SK-N-SH treated with all-trans-retinoic acid at 6 μM for 48 hours (cell line): ENCODE measurements at regions not wholly inside any gene's neighbourhood (a gene's known extent, or its start where the extent isn't known, plus 50 kb on each side); places are given as distances from the start of the nearest gene placed in this dataset.

Source experiments
- CSDC2 ChIP-seq: fragments of 250-450 bp; sonication (Bioruptor Pico); IDR thresholded peaks from 2 replicates; pipeline ENCODE4 v1.5.0; 2020; ENCODE audit warnings: mild to moderate bottlenecking, moderate library complexity
- ESRRG ChIP-seq: fragments of 250-450 bp; sonication (Bioruptor Pico); IDR thresholded peaks from 2 replicates; pipeline ENCODE4 v1.6.1; 2021; ENCODE audit warnings: mild to moderate bottlenecking
- ISL1 ChIP-seq: fragments of 250-450 bp; sonication (Bioruptor Pico); IDR thresholded peaks from 2 replicates; pipeline ENCODE4 v2.1.2; 2022; ENCODE audit warnings: mild to moderate bottlenecking, moderate library complexity
- PPARA ChIP-seq: fragments of 250-450 bp; sonication (Bioruptor Pico); IDR thresholded peaks from 2 replicates; pipeline ENCODE4 v1.5.0; 2020; ENCODE audit warnings: mild to moderate bottlenecking, borderline replicate concordance
- RARB ChIP-seq: fragments of 250-450 bp; sonication (Bioruptor Pico); IDR thresholded peaks from 2 replicates; pipeline ENCODE4 v1.8.0; 2021; ENCODE audit warnings: mild to moderate bottlenecking, moderate library complexity
- ZC3H10 ChIP-seq: fragments of 250-450 bp; sonication (Bioruptor Pico); IDR thresholded peaks from 2 replicates; pipeline ENCODE4 v1.5.1; 2021; ENCODE audit warnings: mild to moderate bottlenecking, moderate library complexity
- TF ChIP-seq, protein P1 (sequence below): fragments of 250-450 bp; sonication (Bioruptor Pico); IDR thresholded peaks from 2 replicates; pipeline ENCODE4 v1.5.1; 2021; ENCODE audit warnings: mild to moderate bottlenecking, moderate library complexity
- TF ChIP-seq, protein P2 (sequence below): fragments of 250-450 bp; sonication (Bioruptor Pico); IDR thresholded peaks from 2 replicates; pipeline ENCODE4 v1.8.0; 2020; ENCODE audit warnings: mild to moderate bottlenecking, moderate library complexity, borderline replicate concordance

DNA sequence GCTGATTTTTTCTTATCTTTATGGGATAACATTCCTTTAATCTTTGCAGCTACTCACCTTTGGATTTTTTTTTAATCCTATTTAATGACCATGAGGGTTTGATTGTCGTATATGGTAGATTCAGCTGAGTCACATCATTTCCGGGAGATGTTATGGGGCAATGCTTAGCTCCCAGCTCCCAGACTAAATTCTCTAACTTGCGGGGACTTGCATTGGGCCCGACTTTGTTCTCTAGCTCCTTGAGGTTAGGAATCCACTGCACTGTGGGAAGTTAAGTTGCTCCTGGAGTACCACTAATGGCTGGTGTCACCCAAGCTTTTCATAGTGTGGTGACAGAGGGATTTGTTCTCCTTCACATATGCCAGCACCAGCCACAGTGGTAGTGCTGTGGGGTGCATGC is 287.4 kb downstream of the TECRL start:
- TF ChIP-seq, protein P1, sequence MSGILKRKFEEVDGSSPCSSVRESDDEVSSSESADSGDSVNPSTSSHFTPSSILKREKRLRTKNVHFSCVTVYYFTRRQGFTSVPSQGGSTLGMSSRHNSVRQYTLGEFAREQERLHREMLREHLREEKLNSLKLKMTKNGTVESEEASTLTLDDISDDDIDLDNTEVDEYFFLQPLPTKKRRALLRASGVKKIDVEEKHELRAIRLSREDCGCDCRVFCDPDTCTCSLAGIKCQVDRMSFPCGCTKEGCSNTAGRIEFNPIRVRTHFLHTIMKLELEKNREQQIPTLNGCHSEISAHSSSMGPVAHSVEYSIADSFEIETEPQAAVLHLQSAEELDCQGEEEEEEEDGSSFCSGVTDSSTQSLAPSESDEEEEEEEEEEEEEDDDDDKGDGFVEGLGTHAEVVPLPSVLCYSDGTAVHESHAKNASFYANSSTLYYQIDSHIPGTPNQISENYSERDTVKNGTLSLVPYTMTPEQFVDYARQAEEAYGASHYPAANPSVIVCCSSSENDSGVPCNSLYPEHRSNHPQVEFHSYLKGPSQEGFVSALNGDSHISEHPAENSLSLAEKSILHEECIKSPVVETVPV (CRISPR knock-in tag), result no peak
- no peak for TF ChIP-seq CSDC2 (CRISPR knock-in tag)
- TF ChIP-seq ESRRG, result no peak
- no peak for TF ChIP-seq ZC3H10 (CRISPR knock-in tag)
- TF ChIP-seq ISL1 (CRISPR knock-in tag), result no peak
- no peak for TF ChIP-seq PPARA (CRISPR knock-in tag)
- TF ChIP-seq, protein P2, sequence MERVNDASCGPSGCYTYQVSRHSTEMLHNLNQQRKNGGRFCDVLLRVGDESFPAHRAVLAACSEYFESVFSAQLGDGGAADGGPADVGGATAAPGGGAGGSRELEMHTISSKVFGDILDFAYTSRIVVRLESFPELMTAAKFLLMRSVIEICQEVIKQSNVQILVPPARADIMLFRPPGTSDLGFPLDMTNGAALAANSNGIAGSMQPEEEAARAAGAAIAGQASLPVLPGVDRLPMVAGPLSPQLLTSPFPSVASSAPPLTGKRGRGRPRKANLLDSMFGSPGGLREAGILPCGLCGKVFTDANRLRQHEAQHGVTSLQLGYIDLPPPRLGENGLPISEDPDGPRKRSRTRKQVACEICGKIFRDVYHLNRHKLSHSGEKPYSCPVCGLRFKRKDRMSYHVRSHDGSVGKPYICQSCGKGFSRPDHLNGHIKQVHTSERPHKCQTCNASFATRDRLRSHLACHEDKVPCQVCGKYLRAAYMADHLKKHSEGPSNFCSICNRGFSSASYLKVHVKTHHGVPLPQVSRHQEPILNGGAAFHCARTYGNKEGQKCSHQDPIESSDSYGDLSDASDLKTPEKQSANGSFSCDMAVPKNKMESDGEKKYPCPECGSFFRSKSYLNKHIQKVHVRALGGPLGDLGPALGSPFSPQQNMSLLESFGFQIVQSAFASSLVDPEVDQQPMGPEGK (CRISPR knock-in tag), result no peak
- no peak for TF ChIP-seq RARB (CRISPR knock-in tag)
